A172 (cell line): ENCODE measurements at regions not wholly inside any gene's neighbourhood (a gene's known extent, or its start where the extent isn't known, plus 50 kb on each side); places are given as distances from the start of the nearest gene placed in this dataset.
"Not testable (repeated sequence)": the region's sequence is repeated elsewhere in the genome, so short reads cannot be mapped to it uniquely, and the experiment has no call there.

Experiments used
- DNase-seq: peaks from one replicate; pipeline ENCODE4 v3.0.0-alpha.2; 2015; ENCODE audit warnings: low spot score

DNA sequence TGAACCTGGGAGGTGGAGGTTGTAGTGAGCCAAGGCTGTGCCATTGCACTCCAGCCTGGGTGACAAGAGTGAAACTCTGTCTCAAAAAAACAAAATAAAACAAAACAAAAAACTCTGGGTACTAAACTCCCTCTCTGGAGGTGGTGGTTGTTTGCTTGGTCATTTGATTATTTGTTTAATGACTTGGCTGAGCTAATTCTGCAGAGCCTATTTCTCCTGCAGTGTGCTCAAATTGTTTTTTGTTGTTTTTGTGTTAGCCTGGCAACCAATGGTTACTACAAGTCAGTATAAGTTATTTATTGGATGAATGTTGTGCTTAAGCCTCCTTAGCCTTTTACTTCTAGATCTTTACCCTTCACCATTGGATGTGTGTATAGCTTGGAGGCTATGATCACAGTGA is 387.5 kb downstream of the ADCYAP1 start:
- no peak for DNase-seq

DNA sequence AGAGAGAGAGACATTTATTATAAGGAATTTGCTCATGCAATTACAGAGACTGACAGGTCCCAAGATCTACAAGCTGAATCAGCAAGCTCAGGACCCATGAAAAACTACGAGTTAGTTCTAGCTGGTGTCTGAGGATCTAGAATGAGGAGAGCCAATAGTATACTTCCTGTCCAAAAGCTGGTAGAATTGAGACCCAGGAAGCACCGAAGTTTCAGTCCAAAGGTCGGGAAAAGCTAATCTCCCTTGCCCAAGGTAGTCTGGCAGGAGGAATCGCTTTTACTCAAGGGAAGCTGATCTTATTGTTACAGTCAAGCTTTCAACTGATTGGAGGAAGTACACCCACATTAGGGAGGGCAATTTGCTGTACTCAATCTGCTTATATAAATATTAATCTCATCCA is 389.6 kb downstream of the ADCYAP1 start:
- DNase-seq = no peak

DNA sequence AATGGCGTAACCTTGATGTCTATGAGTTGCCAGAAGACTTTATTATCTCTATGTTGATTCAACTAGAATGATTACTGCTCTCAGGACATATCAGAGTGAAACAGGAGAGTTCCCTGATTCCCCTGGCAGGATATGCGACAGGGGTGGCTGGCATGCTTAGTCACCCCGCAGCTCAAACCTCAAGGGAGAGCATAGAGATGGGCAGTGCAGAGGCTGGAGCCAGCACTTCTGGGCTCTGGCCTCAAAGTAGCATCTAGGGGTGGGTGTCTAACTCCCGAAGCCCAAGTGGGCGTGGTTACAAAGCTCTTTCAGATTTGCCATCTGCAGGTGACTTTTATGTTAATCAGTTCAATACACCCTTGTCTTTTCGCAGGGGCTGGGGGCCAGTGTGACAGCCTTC is 391.6 kb downstream of the ADCYAP1 start:
- DNase-seq = peak; percentile 13

DNA sequence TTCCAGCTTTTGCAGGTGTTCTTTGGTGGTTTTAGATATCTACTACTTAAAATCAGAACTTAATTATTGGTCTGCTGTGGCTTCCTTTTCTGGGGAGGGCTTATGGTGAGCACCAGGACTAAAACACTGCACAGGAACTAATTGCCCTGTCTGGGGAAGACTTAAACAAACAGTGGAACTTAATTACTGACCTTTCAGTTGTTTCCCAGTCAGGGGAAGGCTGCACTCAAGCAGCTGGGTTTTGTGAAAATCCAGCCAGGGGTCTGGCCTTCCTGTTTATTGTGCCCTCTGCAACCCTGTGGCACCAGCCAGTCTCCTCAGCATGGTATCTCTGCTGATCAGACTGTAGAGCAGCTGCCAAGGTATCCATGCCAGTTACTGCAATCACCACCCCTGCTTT is 398.2 kb downstream of the ADCYAP1 start:
- no peak for DNase-seq

DNA sequence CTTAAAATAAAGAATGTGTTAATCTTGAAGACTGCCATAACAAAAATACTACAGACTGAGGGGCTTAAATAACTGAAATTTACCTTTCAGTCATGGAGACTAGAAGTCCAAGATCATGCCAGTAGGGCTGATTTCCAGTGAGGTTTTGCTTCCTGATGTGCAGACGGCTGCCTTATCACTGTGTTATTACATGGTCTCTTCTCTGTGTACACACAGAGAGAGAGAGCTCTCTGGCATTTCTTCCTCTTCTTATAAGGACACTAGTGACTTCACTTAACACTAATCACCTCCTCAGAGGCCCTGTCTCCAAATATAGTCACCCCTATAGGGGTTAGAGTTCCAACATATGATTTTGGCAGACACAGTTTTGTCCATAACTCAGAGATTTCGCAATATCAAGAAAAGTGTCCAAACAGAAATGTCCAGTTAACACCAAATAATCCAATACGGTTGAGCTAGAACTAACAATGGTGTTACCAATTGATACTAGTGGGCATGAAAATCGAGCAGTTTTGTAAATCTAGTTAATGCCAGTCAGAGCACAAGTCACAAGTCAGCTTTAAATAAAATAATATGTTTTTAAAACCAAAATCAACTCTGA is 399.8 kb downstream of the ADCYAP1 start:
- DNase-seq = no peak

DNA sequence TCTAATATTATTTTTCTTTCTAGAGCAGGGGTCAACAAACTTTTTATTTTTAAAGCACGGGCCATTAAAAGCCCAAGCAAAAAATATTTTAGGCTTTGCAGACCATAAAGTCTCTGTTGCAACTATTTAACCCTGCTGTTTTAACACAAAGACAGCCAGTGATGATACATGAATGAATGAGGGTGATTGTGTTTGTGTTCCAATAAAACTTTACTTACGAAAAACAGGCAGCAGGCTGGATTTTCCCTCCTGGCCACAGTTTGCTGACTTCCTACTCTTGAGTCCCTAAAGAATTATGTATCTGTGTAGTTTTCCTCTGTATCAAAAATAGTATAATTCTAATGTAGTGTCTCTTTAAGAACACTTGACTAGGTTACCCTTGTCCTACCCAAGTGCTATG is 402.0 kb downstream of the ADCYAP1 start:
- no peak for DNase-seq

DNA sequence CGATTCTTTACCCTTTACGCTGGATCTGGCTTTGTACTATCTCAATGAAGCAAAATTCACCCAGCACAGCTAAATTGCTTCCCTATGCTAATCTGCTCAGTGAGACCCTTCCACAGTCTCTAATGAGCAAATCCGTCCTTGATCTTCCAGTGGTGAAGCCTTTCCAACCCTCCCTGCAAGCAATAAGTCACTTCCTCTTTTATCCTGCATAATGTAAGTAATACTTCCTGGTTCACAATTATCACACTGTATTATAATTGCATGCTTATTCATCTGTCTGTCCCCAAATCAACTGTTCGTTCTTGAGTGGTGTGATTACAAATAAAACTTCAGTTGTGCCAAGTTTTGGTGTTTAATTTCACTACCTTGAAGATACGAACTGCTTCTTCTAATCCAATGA is 404.0 kb downstream of the ADCYAP1 start:
- DNase-seq = no peak

DNA sequence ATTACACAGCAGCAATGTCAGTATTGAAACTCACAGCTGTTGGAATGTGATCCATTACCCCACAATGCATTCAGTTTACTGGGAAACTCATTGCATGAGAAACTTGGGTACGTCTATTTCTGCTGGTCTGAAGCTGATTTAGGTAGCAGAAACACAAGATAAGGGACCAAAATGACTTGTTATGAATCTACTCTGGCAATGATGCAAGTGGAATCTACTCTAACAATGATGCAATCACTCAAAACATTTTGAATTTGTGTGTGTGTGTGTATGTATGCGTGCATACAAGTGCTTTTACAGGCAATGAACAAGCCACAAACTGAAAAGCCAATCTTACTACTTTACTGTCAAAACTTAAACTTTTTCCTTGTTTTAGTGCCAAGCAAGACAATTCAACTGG is 406.7 kb downstream of the ADCYAP1 start:
- no peak for DNase-seq

DNA sequence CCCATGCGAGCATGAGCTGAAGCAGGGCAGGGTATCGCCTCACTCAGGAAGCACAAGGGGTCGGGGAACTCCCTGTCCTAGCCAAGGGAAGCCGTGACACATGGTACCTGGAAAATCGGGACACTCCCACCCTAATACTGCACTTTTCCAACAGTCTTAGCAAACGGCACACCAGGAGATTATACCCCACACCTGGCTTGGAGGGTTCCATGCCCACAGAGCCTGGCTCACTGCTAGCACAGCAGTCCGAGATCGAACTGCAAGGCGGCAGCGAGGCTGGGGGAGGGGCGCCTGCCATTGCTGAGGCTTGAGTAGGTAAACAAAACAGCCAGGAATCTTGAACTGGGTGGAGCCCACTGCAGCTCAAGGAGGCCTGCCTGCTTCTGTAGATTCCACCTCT is 430.7 kb downstream of the ADCYAP1 start:
- not testable (repeated sequence) for DNase-seq

DNA sequence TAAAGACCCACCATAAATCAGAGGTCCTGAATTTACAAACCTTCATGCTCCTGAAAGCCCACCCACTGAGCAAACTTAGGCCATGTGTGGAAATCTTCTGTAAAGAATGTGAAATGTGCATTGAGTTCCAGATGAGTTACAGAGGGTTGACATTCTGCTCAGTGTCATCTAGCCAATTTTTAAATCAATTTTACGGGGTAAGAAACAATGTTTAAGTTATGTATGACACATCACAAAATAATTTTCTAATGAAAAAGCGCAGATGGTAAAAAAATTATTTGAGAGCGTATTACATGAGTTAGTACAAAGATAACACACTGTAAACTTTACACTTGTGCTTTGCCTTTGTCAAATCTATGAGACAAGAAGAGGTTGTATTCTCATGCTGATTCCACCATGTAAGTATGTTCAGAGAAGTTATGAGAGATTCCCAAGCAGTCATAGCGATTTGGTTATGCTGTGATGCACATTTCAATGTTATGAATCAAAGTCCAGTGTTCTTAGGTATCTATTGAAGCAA is 446.3 kb downstream of the ADCYAP1 start:
- DNase-seq = no peak

- DNase-seq = no peak
Measured at GRCh38 chr18:1353025-1353424, 448.4 kb downstream of the ADCYAP1 start.

DNA sequence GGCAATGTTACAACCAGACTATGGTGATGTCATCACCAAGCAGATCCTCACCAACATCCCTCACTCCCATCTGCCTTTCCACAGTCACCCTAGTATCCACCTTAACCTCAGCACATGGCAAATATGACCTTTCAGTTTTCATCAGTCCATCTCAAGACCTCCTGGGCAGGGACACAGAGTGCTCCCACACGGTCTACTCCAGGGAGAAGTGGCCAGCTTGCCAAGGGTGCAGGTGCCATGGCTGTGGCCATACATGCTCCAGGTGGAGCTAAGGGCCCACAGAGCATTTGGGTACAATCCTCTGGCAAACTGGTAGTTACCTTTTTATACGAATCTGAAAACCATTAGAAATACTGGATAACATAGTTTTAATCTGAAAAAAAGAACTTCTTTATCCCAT is 453.1 kb downstream of the ADCYAP1 start:
- DNase-seq = no peak

DNA sequence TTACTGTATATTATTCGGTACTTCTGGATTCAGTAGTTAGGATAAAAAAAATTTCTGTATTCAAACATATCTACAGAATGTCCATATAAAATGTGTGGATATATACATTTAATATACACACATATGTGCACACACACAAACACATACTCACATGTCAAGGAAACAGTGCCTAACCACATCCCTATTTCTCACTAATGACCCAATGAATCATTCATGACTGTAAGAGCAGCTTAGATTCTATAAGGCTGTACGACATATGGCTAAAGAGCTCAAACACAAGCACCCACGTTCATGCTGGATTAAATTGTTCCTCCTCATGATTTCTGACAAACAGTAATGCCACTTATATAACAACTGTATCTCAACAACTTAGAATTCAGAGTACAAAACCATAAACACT is 457.3 kb downstream of the ADCYAP1 start:
- no peak for DNase-seq

DNA sequence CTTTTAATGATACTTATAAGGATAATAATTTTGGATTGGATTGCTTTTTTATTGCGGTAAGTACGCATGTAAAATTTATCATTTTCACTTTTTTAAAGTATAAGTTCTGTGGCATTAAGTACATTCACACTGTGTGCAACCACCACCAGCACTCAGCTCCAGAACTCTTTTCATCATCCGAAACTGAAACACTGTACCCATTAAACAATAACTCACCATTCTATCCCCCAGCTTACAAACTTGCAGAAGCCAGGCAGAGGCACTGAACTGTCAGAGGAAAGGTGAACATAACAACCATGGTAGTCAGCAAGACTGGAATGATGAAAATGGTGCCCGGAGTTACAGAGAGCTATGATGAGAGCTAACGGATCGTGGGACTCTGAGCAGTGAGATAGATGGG is 465.9 kb downstream of the ADCYAP1 start:
- no peak for DNase-seq

GRCh38 chr18:1371724-1372123 is 467.1 kb downstream of the ADCYAP1 start:
- DNase-seq = no peak

DNA sequence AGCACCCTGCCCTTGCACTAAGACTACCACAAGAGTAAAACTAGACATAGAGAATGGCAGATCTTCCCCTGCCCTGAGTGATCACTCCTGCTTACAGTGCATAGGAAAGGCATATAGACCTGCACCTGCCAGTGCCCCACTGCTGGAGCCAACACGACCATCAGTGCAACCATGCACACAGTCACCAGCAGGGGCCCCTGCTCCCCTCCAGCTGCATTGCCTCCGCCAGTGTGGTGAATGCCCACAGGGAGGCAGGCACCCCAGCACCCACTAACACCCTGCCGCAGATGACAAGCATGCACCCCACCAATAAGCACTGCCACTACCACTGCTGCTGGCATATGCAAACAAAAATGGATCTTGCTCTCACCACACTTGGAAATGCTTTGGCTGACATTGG is 478.8 kb downstream of the ADCYAP1 start:
- DNase-seq = no peak

DNA sequence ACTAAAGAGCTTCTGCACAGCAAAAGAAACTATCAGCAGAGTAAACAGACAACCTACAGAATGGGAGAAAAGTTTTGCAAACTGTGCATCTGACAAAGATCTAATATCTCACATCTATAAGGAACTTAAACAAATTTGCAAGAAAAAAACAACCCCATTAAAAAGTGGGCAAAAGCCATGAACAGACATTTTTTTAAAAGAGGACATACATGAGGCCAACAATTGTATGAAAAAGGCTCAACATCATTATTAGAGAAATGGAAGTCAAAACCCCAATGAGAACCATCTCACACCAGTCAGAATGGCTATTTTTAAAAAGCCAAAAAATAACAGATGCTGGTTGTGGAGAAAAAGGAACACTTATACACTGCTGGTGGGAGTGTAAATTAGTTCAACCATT is 483.8 kb downstream of the ADCYAP1 start:
- not testable (repeated sequence) for DNase-seq

DNA sequence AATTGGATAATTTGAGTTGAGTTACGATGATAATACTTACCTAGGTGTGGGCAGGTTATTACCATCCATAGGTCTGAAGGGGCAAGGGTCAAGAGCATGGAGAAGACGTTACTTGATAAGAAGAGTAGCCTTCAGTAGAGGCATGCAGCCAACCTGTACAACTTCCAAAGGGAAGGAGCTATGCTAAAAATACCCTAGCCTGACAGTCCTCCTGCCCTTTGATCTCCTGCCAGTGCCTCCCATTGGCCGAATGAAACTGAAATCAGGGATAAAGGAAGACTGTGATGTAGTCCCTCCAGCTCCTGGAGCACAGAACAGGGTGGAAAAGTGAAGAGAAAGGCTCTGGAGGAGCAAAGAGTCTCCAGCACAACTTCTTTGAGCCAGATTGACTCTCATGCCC is 487.4 kb downstream of the ADCYAP1 start:
- no peak for DNase-seq

DNA sequence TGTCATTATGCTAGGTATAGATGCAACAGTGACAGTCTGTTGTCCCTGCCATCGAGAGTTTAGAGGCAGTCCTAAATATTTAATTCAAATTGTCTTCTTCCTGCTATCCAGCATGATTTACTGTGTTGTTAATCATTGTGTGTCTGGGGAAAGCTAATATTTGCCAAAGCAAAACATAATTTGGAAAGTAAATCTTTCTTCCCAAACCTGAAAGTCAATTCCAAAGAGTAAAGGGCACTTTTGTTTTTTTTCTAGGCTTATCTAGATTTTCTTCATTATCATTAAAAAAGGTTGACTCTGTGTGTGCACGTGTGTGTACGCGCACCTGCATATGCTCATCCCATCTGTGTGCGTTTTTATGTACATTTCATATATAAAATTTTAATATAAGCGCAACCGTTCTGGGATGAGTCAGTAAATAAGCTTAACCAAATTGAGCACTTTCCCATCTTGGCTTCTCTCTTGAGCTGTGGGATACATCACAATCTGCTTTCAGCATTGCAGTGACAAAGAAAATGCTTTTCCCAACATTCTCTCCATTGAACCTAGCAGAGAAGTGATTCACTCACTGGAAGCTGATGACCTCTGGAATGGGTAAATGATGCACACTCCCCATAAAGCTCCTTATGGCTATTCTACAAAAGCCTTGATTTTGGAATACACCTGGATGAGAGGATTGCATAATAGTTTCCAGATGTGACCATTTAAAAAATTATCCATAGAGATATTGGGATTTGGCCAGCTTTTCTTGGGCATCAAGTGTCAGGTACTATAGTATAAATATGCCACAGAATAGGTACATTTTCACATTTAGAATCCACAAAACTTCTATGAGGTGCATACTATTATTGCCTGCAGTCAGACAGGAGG is 488.4 kb downstream of the ADCYAP1 start:
- DNase-seq = no peak

- DNase-seq = no peak
Measured at GRCh38 chr18:1393929-1394328, 489.3 kb downstream of the ADCYAP1 start.

GRCh38 chr18:1394426-1394825 is 489.8 kb downstream of the ADCYAP1 start:
- no peak for DNase-seq

DNA sequence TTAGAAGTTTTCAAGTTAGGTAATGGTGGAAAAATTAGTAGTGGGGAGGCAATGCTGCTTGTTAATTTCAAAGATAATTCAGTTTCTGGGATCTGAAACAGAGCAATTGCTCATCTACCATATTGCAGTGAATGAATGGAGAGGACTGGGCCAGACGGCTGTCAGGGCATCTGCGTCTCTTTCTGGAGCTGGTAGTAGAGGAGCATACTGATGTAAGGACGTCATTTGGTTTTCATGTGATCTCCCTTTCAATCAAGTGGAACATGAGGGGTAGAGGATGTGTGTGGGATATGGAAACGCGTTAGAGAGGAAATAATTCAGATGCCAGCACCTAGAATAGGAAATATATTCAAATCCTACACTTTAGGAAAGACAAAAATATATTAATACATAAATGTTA is 490.3 kb downstream of the ADCYAP1 start:
- no peak for DNase-seq

DNA sequence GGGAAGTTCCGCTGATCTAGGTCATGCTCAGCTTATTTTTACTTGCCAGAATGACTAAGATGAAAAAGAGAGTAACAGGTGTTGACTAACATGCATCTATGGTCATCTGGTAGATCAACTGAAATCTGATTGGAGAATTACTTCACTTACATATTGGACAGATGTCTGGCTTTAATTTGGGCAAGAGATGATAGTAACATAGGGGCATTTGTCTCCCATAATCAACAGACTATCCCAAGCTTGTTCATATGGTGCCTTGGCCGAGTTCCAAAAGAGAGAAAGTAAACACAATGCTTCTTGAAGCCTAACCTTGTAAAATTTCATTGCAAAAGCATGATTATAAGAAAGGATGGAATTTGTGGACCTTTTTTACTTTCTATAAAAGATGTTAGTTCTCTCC is 503.7 kb downstream of the ADCYAP1 start:
- DNase-seq = no peak
